NCI-H1694 (cell line): ENCODE measurements at regions not wholly inside any gene's neighbourhood (a gene's known extent, or its start where the extent isn't known, plus 50 kb on each side); places are given as distances from the start of the nearest gene placed in this dataset.

Source experiments
- DNase-seq: peaks from one replicate; lab custom pipeline; 2025; lab: John Stamatoyannopoulos, UW

DNA sequence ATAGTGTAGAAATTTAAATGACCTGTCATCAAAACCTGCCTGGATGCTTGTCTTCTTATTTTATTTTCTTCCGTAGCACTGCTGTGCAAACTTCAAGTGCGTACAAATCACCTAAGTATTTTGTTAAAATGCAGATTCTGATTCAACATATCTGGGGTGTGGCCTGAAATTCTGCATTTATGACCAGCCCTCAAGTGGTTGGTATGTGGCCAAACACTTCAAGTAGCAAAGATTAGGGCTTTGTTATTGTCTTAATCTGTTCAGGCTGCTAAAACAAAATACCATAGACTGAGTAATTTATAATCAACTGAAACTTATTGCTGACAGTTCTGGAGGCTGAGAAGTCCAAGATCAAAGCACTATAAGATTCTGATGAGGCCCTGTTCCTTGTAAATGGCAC is 97.6 kb upstream of the LRRC3B start:
- DNase-seq = no peak

DNA sequence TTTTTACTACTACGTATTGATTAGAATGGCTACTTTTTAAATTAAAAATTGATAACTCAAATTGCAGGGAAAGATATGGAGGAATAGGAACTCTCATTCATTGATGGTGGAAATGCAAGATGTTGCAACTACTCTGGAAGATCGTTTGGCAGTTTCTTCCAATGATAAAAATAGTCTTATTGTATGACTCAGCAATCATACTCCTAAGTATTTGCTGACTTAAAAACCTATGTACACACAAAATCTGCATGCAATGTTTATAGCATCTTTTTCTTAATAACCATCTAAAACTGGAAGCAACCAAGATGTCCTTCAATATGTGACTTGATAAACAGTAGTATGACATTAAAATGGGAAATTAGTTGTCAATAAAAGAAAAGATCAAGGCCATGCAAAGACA is 87.4 kb upstream of the LRRC3B start:
- DNase-seq = no peak

DNA sequence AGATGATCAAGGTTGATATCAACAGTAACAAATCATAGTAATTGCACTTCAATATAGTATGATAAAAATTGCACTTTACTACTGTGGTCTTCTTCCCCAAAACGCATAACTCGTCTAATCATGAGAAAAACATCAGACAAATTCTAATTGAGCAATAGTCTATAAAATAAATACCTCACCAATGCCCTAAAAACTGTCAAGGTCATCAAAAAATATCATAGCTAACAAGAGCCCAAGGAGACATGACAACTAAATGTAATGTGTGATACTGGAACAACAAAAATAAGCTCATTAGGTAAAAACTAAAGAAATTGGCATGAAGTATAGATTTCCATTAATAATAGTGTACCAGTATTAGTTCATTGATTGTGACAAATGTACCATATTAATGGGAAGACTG is 85.6 kb upstream of the LRRC3B start:
- no peak for DNase-seq

- no peak for DNase-seq
These were observed 72.2 kb upstream of the LRRC3B start for GRCh38 chr3:26550413-26550812.

- no peak for DNase-seq
These were observed 65.9 kb upstream of the LRRC3B start for GRCh38 chr3:26556637-26557036.

DNA sequence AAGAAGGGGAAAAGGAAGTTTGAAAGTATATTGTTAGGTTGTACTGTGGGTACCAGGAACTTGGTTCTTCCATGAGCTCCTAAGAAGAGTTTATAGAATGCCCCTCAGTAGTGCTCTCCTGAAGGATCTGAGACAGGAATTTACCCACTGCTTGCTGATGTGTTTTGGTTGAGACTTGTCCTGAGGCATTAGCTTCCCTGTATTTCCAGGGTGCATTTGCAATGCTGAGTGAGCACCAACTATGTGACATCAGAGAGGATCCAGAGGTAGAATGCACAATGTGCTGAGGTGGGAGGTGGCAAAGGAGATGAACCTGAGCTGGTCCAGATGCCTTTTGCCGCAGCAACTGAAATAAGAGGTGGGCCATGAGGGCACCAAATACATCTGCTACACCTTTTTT is 64.3 kb upstream of the LRRC3B start:
- no peak for DNase-seq

DNA sequence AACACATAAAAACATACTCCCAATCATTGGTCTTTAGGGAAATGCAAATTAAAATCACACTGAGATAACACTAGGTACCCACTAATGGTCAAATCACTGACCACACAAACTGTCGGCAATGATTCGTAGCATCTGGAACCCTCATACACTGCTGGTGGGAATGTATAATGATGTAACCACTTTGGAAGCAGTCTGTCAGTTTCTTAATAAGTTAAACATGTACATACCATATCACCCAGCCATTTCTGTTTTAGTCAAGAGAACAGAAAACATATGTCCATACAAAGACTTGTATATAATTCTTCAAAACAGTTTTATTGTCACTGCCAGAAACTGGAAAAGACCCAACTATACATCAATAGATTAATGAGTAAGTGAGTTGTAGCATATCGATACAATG is 63.3 kb upstream of the LRRC3B start:
- DNase-seq = no peak

GRCh38 chr3:26560081-26560480 is 62.5 kb upstream of the LRRC3B start:
- no peak for DNase-seq

DNA sequence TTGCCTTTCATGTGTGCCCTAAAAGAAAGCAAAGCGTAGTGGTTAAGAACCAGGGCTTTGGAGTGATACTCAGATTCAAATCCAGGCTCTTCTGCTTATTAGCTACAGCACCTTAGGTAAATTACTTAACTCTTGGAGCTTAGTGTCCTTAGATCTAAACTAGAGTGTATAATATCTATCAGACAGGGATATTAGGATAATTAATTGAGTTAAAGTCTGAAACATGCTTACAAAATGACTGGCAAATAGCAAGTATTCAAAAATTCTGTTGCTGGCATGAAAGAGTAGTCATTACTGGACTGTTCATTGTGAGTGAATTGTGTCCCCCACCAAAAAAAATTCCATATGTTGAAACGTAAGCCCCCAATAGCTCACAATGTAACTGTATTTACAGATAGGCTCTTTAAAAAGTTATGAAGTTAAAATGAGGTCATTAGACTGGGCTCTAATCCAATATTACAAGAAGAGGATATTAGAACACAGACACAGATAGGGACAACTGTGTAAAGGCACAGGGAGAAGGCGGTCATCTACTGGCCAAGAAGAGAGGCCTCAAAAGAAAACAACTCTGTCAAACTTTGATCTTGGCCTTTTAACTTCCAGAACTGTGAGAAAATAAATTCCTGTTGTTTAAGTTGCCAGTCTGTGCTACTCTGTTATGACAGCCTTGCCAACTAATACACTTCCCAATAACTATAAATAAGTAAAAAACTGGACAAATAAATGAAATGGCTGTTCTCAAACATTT is 60.4 kb upstream of the LRRC3B start:
- DNase-seq = no peak
